GM18517 (cell line): ENCODE measurements at regions not wholly inside any gene's neighbourhood (a gene's known extent, or its start where the extent isn't known, plus 50 kb on each side); places are given as distances from the start of the nearest gene placed in this dataset.

Experiments
- ATAC-seq: cut with Tn5 transposase; IDR thresholded peaks from one replicate; pipeline ENCODE4 v1.9.1; 2021; ENCODE audit warnings: mild to moderate bottlenecking, moderate library complexity; ENCODE audit not compliant: unreplicated experiment

- no peak for ATAC-seq
Measured at GRCh38 chr1:81410351-81410750, 390.4 kb upstream of the ADGRL2 start.

GRCh38 chr1:81409780-81410274, 390.9 kb upstream of the ADGRL2 start:
- no peak for ATAC-seq

GRCh38 chr1:81409262-81409661, 391.5 kb upstream of the ADGRL2 start:
- ATAC-seq, result no peak

- ATAC-seq, result no peak
Measured at GRCh38 chr1:81408419-81408818, 392.3 kb upstream of the ADGRL2 start.

- no peak for ATAC-seq
Measured at GRCh38 chr1:81407000-81407821, 393.5 kb upstream of the ADGRL2 start.

GRCh38 chr1:81406292-81406999, 394.3 kb upstream of the ADGRL2 start:
- no peak for ATAC-seq

- no peak for ATAC-seq
Measured at GRCh38 chr1:81398041-81398440, 402.7 kb upstream of the ADGRL2 start.

- no peak for ATAC-seq
Measured at GRCh38 chr1:81392526-81393226, 408.1 kb upstream of the ADGRL2 start.

GRCh38 chr1:81391125-81391828, 409.5 kb upstream of the ADGRL2 start:
- ATAC-seq, result no peak

GRCh38 chr1:81388435-81388834, 412.3 kb upstream of the ADGRL2 start:
- no peak for ATAC-seq

GRCh38 chr1:81387446-81387845, 413.3 kb upstream of the ADGRL2 start:
- ATAC-seq, result no peak

- no peak for ATAC-seq
Measured at GRCh38 chr1:81382561-81382960, 418.2 kb upstream of the ADGRL2 start.

- no peak for ATAC-seq
Measured at GRCh38 chr1:81381881-81382280, 418.9 kb upstream of the ADGRL2 start.

- no peak for ATAC-seq
Measured at GRCh38 chr1:81380436-81380835, 420.3 kb upstream of the ADGRL2 start.

- no peak for ATAC-seq
Measured at GRCh38 chr1:81379430-81379829, 421.3 kb upstream of the ADGRL2 start.

GRCh38 chr1:81377406-81377805, 423.3 kb upstream of the ADGRL2 start:
- ATAC-seq, result no peak

GRCh38 chr1:81375884-81376548, 424.7 kb upstream of the ADGRL2 start:
- ATAC-seq, result no peak

GRCh38 chr1:81374481-81374880, 426.3 kb upstream of the ADGRL2 start:
- no peak for ATAC-seq

- ATAC-seq, result no peak
Measured at GRCh38 chr1:81371864-81372263, 428.9 kb upstream of the ADGRL2 start.

- no peak for ATAC-seq
Measured at GRCh38 chr1:81369833-81370232, 430.9 kb upstream of the ADGRL2 start.
